Activated CD8-positive, alpha-beta memory T cell treated with anti-CD3 and anti-CD28 coated beads for 4 hours (primary cell): ENCODE measurements at regions not wholly inside any gene's neighbourhood (a gene's known extent, or its start where the extent isn't known, plus 50 kb on each side); places are given as distances from the start of the nearest gene placed in this dataset.

Source experiments
- DNase-seq, 2 donors: peaks; one replicate each; pipeline ENCODE4 v3.0.0-alpha.2; 2020; ENCODE audit warnings: low read depth in 2 of 2

- DNase-seq: no peak
These were observed 637.9 kb downstream of the NLGN4Y start for GRCh38 chrY:15162211-15162610.

DNA sequence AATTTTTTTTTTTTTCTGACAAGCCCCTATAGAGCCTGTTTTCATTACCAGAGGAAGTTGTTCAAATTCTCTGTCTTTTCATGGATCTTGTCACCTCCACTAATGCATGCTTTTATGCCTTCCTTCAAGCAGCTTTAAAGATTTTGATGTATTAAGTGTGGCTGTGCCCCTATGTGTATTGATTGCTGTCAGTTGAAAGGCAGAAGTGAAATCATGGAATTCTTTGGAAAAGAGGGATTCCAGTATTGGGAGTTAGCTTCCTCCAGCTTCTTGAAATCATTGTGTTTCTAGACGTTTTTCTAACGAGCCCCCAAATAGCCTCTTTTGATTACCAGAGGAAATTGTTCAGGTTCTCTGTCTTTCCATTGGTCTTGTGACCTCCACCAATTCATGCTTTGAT is 655.6 kb downstream of the NLGN4Y start:
- no peak for DNase-seq

DNA sequence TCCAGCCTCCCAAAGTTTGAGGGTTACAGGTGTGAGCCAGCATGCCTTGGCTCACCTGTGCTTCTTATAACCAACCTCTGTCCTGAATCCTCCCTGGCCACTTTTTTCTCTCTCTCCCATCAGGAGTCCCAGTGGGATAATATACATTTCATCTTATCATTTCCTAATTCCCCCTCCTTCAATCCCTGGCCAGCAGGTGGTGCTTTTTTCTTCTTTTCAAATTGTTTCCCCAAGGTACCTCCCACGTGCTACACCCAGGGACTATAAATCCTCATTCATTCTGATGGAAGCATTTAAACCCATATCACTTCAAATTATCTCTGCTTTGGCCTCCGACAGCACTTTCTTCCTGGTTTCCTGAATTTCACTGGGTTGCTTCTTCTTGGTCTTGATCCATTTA is 704.7 kb downstream of the NLGN4Y start:
- no peak for DNase-seq

GRCh38 chrY:15239596-15240132 is 715.3 kb downstream of the NLGN4Y start:
- no peak for DNase-seq

- DNase-seq: no peak
These were observed 735.0 kb downstream of the NLGN4Y start for GRCh38 chrY:15259286-15259685.

DNA sequence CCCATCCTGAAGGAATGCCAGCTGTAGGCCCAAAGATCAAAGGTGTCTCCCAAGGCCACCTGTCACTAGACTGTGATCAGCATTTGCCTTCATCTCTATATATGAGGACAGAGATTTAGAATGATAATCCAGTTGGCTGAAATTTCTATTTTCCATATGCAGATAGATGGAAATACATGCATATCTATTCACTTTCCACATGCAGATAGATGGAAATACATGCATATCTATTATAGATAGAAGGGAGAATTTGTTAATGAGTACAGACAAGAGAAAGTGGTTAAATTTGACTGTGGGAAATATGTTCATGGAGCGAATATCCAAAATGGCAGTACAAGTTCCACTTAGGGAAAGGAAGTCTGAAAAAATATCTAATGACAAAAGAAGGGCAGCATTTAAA is 762.2 kb downstream of the NLGN4Y start:
- DNase-seq: no peak

DNA sequence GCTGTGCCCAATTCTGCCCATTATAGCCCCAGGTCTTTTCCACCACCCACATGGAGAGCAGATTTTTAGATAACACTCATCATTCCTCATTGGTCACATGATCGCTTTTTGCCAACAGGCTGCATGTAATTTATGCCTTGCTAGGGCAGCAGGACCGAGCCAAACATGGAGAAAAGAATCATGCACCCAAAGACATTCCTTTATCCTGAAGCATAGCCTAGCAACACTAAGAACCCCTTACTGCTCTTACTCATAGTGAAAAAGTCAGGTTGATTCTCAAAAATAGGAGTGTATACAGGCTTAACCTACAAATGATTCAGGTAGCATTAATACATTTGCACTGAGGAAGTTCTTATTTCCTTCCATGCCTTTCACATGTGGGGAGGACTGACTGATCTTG is 765.5 kb downstream of the NLGN4Y start:
- DNase-seq: no peak

DNA sequence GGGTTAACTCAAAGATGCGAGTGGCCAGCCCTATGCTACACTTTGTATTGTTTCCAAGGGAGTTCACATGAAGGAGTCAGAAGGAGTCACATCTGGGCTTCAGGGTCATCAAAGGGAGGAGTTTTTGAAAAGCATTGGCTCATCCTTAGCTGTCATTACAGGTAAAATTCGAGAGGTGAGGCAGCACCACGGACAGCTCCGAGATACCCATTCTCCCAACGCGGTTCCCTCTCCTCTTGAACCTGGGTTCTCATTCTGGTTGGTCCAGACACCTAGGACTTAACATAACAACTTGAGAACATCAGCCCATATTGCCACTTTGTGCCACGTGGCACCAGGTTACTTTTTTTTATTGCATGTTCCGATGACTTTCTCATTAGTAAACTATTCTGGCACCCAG is 768.6 kb downstream of the NLGN4Y start:
- DNase-seq: no peak

- no peak for DNase-seq
These were observed 777.5 kb downstream of the NLGN4Y start for GRCh38 chrY:15301879-15302278.

DNA sequence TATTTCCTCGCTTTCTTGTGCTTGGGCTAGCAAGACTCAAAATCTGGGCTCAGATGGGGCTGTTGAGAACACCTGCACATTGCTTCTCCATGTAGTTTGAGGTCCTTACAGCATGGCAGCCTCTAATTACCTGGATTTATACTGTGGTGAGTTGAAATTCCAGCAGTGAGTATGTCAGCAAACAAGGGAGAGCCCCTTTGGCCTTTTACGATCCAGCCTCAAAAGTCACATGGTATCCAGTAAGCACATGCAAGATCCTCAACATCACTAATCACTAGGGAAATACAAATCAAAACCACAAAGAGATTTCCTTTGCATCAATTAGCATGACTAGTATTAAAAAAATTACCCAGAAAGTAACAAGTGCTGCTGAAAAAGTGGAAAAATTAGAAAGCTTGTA is 787.8 kb downstream of the NLGN4Y start:
- no peak for DNase-seq

DNA sequence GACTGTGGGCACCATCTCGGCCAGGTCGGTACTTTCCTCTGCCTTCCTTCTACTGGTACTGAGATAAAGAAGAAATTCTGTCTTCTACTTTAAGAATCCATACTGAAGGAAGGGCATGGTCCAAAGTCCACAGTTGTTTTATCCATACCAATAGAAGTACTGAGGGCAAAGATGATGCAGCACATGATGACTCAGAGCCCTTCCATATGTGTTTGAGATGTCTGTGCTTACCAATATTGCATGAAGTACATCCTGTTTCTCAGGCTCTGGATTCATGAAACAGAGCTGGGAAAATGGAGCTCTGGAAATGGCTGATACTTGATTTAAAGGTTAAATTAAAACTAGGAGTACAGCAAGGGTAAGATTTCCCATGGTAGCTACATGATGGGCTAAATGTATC is 799.9 kb downstream of the NLGN4Y start:
- DNase-seq: no peak

- no peak for DNase-seq
These were observed 800.9 kb downstream of the NLGN4Y start for GRCh38 chrY:15325201-15325600.

DNA sequence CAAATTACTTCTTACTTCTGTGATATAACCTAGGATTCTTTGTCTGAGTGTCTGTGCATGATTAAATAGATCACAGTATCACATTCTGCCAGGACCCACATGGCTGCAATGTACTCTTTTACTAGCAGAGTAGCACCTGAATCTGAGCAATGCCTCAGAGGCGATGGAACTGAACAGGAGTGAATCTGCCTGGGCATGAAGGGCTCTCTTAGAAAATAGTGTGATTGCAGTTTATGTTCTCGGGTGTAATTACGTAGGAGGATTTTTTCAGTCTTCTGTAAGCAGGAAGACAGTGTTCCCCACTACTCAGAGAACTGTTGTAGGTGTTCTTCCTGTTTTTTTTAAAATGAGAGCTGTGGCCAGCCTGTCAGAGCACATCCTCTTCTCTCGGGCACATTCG is 802.3 kb downstream of the NLGN4Y start:
- no peak for DNase-seq

GRCh38 chrY:15328848-15329247 is 804.5 kb downstream of the NLGN4Y start:
- DNase-seq: no peak

GRCh38 chrY:15343522-15343921 is 819.2 kb downstream of the NLGN4Y start:
- DNase-seq: no peak

DNA sequence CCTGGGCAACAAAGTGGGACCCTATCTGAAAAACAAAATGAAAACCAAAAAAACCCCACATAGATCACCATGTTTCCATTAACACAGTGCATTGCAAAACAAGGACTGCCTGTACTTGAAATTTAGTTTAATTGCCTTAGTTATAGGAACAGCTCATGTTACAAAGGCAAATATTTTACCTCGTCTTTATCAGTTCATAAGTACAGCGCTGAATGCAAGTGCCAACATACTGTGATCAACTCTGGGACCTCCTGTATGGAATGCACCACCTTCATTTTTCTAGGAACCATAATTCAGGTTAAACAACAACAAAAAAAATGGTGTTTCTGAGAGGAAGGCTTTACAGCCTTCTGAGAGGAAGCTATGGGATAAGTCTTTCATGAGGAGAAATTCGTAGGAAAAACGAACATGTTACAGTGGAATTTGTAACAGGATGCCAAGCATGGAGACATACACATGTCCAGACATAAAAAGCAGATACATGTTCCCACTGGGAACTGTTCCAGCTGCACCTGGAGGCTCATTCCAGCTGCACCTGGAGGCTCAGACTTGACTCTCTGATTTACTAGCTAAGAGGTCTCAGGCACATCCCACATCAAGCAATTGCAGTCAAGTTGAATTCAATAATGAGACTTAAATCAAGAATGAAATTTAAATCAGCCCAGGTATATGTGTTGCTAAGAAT is 821.3 kb downstream of the NLGN4Y start:
- no peak for DNase-seq

DNA sequence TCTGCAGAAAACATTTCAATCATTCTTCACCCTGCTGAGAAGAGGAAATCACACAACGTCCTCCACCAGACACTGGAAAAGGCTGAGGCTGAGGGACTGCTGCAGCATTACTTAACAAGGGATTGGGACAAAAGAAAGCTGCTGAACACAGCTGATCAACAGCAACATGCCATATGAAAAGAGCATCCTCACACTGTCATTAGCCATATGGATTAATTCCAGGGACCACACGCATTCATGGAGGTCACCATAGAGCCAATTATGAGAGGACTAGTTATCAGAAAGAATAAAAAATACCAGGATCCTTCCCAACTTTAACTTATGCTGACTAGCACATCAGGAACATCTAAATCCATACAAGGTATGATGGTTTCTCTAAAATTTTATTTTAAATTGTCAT is 825.0 kb downstream of the NLGN4Y start:
- DNase-seq: no peak

DNA sequence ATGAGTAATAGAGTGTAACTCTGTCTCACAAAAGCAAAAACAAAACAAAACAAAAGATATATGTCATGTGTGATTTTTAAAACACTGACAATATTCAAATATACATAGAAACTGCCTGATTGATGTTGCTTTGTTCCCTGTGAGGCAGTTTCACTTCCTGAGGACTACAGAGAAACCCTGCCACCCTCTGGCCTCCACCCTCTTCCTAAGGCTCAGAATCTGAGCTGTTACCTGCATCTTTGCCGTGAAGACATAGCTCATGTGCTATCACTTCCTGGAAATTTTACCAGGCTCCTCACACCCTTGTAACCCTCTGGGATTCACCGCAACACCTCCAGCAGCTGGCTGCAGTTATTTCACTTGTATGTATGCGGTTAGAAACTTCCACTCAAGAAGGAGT is 831.0 kb downstream of the NLGN4Y start:
- no peak for DNase-seq

- no peak for DNase-seq
These were observed 836.1 kb downstream of the NLGN4Y start for GRCh38 chrY:15360471-15360870.

- DNase-seq: no peak
These were observed 840.7 kb downstream of the NLGN4Y start for GRCh38 chrY:15364996-15365395.

GRCh38 chrY:15368786-15369185 is 844.5 kb downstream of the NLGN4Y start:
- no peak for DNase-seq

DNA sequence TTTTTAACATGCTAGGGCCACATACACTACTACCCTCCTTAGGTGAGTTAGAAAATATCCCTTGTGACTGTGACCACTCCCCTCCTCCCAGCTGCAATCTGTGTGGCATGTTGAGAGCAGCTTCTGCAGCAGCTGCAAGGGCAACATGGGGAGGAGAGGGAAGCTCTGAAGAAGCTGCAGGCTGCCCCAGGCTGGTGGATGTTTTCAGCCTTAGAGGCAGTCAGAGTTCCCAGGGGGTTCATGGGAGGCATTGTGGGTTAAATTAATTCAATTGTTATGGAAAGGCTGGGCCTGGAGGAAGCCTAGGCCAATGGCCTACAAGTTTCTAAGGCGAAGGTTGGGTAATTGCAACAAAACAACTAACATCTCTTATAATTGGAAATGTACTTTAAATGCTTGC is 860.8 kb downstream of the NLGN4Y start:
- no peak for DNase-seq

DNA sequence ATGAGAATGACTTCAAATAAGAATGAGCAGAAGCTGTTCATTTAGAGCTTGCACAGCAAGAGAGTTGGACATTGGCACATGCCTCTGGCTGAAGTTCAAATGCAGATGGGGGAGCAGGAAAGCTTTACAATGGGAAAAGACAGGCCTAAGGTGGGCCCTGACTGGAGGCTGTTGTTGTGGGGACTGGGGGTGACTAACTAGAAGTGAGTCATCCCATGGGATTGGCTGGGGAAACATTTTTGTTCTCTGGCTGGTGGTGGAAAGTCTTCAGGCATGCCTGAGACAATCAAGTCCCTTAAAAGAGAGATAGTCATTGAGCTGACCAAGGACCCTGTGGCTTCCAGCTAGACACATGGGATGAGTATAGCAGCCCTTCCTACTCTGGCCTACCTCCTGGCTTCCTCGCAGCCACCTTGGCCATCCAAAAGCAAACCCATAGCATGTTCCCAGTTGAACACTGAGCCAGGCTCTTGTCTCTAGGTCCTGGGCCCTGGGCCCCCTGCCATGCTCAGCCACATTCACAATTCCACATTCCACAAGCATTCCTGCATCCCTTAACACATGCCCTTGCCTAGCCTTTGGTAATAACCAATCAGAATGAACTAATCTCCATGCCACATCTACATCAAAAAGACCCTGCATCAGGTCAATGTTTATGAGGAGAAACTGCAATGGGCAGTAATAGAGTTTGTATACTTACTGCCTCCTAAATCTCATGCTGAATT is 873.4 kb downstream of the NLGN4Y start:
- no peak for DNase-seq
